ENCODE measurements at regions not wholly inside any gene's neighbourhood (a gene's known extent, or its start where the extent isn't known, plus 50 kb on each side); places are given as distances from the start of the nearest gene placed in this dataset.
A peak's percentile ranks its signal among the peaks of the same experiment; 100 is the strongest.

GRCh38 chr2:2664989-2665833, 334.1 kb upstream of the MYT1L start:
- intact Hi-C loops (cut with micrococcal nuclease) = no loop called here
- Histone ChIP-seq H3K9me2 (ENCODE audit: insufficient read depth) (no peaks in the 10 kb centered on the region), H2AFZ (ENCODE audit: low read depth, low read length, poor library complexity, severe bottlenecking) (no peak overlapping the region), H3K4me3 (replicated peaks in 1 of 2; ENCODE audit: low read depth in 1 of 2, low read length in 2 of 2) (no peak overlapping the region), H3K9ac (ENCODE audit: low read length) (no peak overlapping the region), H3K36me3 (ENCODE audit: control insufficient read depth in 1 of 2, insufficient read depth in 2 of 2, low read length in 2 of 2) (no peaks in the 10 kb centered on the region), H3K27me3 (ENCODE audit: insufficient read depth, low read length) (no peaks in the 10 kb centered on the region; the same call in 1 of the 2 replicates), H3K79me2 (ENCODE audit: insufficient read depth, low read length) (no peaks in the 10 kb centered on the region), H3K9me3 (ENCODE audit: control insufficient read depth in 1 of 2, insufficient read depth in 1 of 2, low read depth in 1 of 2, low read length in 2 of 2) (no peaks in the 10 kb centered on the region), H4K20me1 (ENCODE audit: insufficient read depth) (no peaks in the 10 kb centered on the region), H3K4me2 (ENCODE audit: low read length) (peak overlapping the region; percentile 30), H3K4me1 (ENCODE audit: control insufficient read depth in 1 of 2, insufficient read depth in 2 of 2, low read length in 2 of 2) (peaks cover 0 to 8% of the 10 kb centered on the region in 2 experiments; a peak in 2 of 4 replicates), H3K27ac (ENCODE audit: low read depth, low read length) (no peak overlapping the region)
- ChIA-PET CTCF (no interaction called here), RAD21 (ENCODE audit: low non-redundant PET in 1 of 2, low total read pairs in 2 of 2, uncharacterized antibody in 2 of 2, unreplicated experiment in 2 of 2) (no interaction called here), POLR2A (no interaction called here)
- BruUV-seq (replicated peaks) = no TSS peak
- peak; percentile 76 for ATAC-seq
- no peak for TF ChIP-seq TCF7L2 (IDR thresholded peaks at IDR 0.05; ENCODE audit: borderline replicate concordance, extremely low read depth, insufficient read depth, insufficient read length)
- TF ChIP-seq FOSL1 (IDR thresholded peaks at IDR 0.05; ENCODE audit: low read depth) = peak; percentile 22; the same call in 1 of the 2 replicates
- TF ChIP-seq, protein P1, sequence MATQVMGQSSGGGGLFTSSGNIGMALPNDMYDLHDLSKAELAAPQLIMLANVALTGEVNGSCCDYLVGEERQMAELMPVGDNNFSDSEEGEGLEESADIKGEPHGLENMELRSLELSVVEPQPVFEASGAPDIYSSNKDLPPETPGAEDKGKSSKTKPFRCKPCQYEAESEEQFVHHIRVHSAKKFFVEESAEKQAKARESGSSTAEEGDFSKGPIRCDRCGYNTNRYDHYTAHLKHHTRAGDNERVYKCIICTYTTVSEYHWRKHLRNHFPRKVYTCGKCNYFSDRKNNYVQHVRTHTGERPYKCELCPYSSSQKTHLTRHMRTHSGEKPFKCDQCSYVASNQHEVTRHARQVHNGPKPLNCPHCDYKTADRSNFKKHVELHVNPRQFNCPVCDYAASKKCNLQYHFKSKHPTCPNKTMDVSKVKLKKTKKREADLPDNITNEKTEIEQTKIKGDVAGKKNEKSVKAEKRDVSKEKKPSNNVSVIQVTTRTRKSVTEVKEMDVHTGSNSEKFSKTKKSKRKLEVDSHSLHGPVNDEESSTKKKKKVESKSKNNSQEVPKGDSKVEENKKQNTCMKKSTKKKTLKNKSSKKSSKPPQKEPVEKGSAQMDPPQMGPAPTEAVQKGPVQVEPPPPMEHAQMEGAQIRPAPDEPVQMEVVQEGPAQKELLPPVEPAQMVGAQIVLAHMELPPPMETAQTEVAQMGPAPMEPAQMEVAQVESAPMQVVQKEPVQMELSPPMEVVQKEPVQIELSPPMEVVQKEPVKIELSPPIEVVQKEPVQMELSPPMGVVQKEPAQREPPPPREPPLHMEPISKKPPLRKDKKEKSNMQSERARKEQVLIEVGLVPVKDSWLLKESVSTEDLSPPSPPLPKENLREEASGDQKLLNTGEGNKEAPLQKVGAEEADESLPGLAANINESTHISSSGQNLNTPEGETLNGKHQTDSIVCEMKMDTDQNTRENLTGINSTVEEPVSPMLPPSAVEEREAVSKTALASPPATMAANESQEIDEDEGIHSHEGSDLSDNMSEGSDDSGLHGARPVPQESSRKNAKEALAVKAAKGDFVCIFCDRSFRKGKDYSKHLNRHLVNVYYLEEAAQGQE (IDR thresholded peaks at IDR 0.05; ENCODE audit: low read depth) = no peak
- no peak for TF ChIP-seq SRF (IDR thresholded peaks at IDR 0.05; ENCODE audit: low read depth)
- TF ChIP-seq ATF3 (IDR thresholded peaks at IDR 0.05) = no peak
- TF ChIP-seq CTCF (IDR thresholded peaks at IDR 0.05 in 2 of 3, conservative IDR thresholded peaks at IDR 0.05 in 1 of 3; ENCODE audit: borderline replicate concordance in 1 of 3, insufficient read depth in 1 of 3, low read depth in 2 of 3, low read length in 2 of 3) = no peak
- peak; percentile 29; the same call in 1 of the 2 replicates for TF ChIP-seq JUND (IDR thresholded peaks at IDR 0.05)
- DNase-seq (ENCODE audit: low read depth, low spot score) = peak; percentile 16

All from HCT116 (cell line).